ENCODE measurements at regions not wholly inside any gene's neighbourhood (a gene's known extent, or its start where the extent isn't known, plus 50 kb on each side); places are given as distances from the start of the nearest gene placed in this dataset.

- TF ChIP-seq ZFX (CRISPR knock-in tag; IDR thresholded peaks at IDR 0.05) (no peak), ZC3H4 (CRISPR knock-in tag; IDR thresholded peaks at IDR 0.05; ENCODE audit: borderline replicate concordance) (no peak)
Observed at GRCh38 chr1:116228511-116228910, 117.3 kb downstream of the MAB21L3 start.

All from K562 (cell line).